HL-60 (cell line): ENCODE measurements at regions not wholly inside any gene's neighbourhood (a gene's known extent, or its start where the extent isn't known, plus 50 kb on each side); places are given as distances from the start of the nearest gene placed in this dataset.

Source experiments
- DNase-seq, 2 experiments: peaks; one replicate each; pipeline ENCODE4 v3.0.0-alpha.2; 2010 to 2020; ENCODE audit warnings: low read depth in 1 of 2, low spot score in 1 of 2
- H3K27ac ChIP-seq: fragments of 250-450 bp; sonication (Bioruptor Pico); replicated peaks from 2 replicates; pipeline ENCODE4 v1.5.1; 2020; ENCODE audit warnings: mild to moderate bottlenecking, moderate library complexity
- H3K27me3 ChIP-seq: fragments of 250-450 bp; sonication (Bioruptor Pico); 2 replicates; pipeline ENCODE4 v1.5.1; 2021; ENCODE audit warnings: mild to moderate bottlenecking, moderate library complexity; ENCODE audit not compliant: insufficient read depth, poor library complexity, severe bottlenecking
- H3K4me3 ChIP-seq: replicated peaks from 2 replicates; pipeline ENCODE4 v1.5.1; 2011; ENCODE audit warnings: mild to moderate bottlenecking, control low read depth, low read length; ENCODE audit not compliant: insufficient read depth
- GABPA ChIP-seq: IDR thresholded peaks from 2 replicates; pipeline ENCODE4 v1.6.1; 2012; ENCODE audit warnings: low read depth
- POLR2AphosphoS5 ChIP-seq: IDR thresholded peaks from 2 replicates; pipeline ENCODE4 v1.6.1; 2012; ENCODE audit warnings: low read depth
- REST ChIP-seq: IDR thresholded peaks from 2 replicates; pipeline ENCODE4 v1.6.1; 2012; ENCODE audit warnings: low read depth; ENCODE audit not compliant: insufficient replicate concordance
- SPI1 ChIP-seq: IDR thresholded peaks from 2 replicates; pipeline ENCODE4 v1.6.1; 2012; ENCODE audit warnings: low read depth, mild to moderate bottlenecking, borderline replicate concordance
- TF ChIP-seq, protein P1 (sequence below): IDR thresholded peaks from one replicate; pipeline ENCODE4 v1.5.1; 2011; ENCODE audit warnings: low read length, control low read depth, inconsistent platforms; ENCODE audit not compliant: insufficient read depth

- no peaks in the 10 kb centered on the region for H3K27me3 ChIP-seq
- DNase-seq = no peak
- no peak overlapping the region for H3K4me3 ChIP-seq
- no peak overlapping the region for H3K27ac ChIP-seq
- TF ChIP-seq, protein P1, sequence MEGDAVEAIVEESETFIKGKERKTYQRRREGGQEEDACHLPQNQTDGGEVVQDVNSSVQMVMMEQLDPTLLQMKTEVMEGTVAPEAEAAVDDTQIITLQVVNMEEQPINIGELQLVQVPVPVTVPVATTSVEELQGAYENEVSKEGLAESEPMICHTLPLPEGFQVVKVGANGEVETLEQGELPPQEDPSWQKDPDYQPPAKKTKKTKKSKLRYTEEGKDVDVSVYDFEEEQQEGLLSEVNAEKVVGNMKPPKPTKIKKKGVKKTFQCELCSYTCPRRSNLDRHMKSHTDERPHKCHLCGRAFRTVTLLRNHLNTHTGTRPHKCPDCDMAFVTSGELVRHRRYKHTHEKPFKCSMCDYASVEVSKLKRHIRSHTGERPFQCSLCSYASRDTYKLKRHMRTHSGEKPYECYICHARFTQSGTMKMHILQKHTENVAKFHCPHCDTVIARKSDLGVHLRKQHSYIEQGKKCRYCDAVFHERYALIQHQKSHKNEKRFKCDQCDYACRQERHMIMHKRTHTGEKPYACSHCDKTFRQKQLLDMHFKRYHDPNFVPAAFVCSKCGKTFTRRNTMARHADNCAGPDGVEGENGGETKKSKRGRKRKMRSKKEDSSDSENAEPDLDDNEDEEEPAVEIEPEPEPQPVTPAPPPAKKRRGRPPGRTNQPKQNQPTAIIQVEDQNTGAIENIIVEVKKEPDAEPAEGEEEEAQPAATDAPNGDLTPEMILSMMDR = no peak
- TF ChIP-seq POLR2AphosphoS5 = no peak
- no peak for TF ChIP-seq GABPA
- no peak for TF ChIP-seq REST
- no peak for TF ChIP-seq SPI1
Observed at GRCh38 chr4:119730671-119730950, 102.0 kb upstream of the PDE5A start.

DNA sequence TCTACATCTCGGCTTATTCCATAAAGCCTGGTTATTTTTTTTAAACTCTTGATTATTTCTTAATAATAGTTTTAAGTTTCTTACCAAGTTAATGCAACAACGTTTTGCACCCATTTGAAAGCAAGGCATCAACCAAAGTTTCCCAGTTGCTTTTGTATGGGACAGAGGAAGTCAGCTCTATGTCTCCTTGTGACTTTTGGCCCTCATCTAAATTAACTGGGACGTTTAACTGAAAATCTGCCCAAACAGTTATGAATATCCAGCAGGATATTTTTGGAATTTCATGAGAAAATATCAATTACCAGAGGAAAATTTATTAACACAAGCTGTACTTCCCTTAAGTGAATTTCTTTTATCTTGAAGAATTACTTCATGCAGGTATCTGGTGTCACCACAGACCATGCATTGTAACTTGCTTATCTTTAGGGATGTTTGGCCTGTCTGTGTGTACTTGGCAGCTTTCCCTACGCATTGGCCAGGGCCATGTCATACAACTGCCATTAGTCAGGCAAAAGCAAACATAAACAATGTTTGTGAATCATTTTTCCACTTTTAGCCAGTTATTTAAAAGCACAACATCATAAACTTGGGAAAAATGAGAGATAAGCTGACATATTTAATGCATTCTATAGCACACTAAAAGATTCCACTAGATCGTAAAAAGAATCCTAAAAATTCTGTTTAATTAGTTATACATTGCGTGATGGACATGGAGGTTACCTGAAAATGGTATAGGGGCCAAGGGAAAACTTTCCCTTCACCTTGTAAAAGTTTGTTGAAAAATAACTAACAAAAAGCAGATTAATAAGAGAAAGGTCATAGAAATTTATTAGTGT, 101.4 kb upstream of the PDE5A start:
- Histone ChIP-seq H3K4me3 (no peak overlapping the region), H3K27ac (no peak overlapping the region), H3K27me3 (no peaks in the 10 kb centered on the region)
- no peak for DNase-seq
- TF ChIP-seq, protein P1 = no peak
- TF ChIP-seq POLR2AphosphoS5 (no peak), SPI1 (no peak), REST (no peak), GABPA (no peak)

GRCh38 chr4:119728692-119729593, 100.3 kb upstream of the PDE5A start:
- H3K27me3 ChIP-seq = no peaks in the 10 kb centered on the region
- no peak overlapping the region for H3K4me3 ChIP-seq
- TF ChIP-seq GABPA (no peak), POLR2AphosphoS5 (no peak), REST (no peak), SPI1 (no peak)
- TF ChIP-seq, protein P1 = no peak
- H3K27ac ChIP-seq = no peak overlapping the region
- no peak for DNase-seq
